SK-N-SH treated with all-trans-retinoic acid at 6 μM for 48 hours (cell line): ENCODE measurements at regions not wholly inside any gene's neighbourhood (a gene's known extent, or its start where the extent isn't known, plus 50 kb on each side); places are given as distances from the start of the nearest gene placed in this dataset.

Experiments
- ATAC-seq: fragments of 200-7000 bp; cut with Tn5 transposase; 3 replicates; pipeline ENCODE4 v1.9.1; 2020; ENCODE audit warnings: mild to moderate bottlenecking, moderate library complexity
- ARNTL ChIP-seq: fragments of 450-650 bp; formaldehyde crosslinking; IDR thresholded peaks from 2 replicates; pipeline ENCODE4 v1.5.0; 2020; ENCODE audit warnings: low read depth, mild to moderate bottlenecking, moderate library complexity, borderline replicate concordance
- CSDC2 ChIP-seq: fragments of 250-450 bp; sonication (Bioruptor Pico); IDR thresholded peaks from 2 replicates; pipeline ENCODE4 v1.5.0; 2020; ENCODE audit warnings: mild to moderate bottlenecking, moderate library complexity
- ESRRG ChIP-seq: fragments of 250-450 bp; sonication (Bioruptor Pico); IDR thresholded peaks from 2 replicates; pipeline ENCODE4 v1.6.1; 2021; ENCODE audit warnings: mild to moderate bottlenecking
- GLIS3 ChIP-seq: fragments of 250-450 bp; sonication (Bioruptor Pico); IDR thresholded peaks from 2 replicates; pipeline ENCODE4 v1.5.0; 2020; ENCODE audit warnings: mild to moderate bottlenecking, moderate library complexity
- ISL1 ChIP-seq: fragments of 250-450 bp; sonication (Bioruptor Pico); IDR thresholded peaks from 2 replicates; pipeline ENCODE4 v2.1.2; 2022; ENCODE audit warnings: mild to moderate bottlenecking, moderate library complexity
- OSR1 ChIP-seq: fragments of 250-450 bp; sonication (Bioruptor Pico); IDR thresholded peaks from 2 replicates; pipeline ENCODE4 v1.8.0; 2022; ENCODE audit warnings: moderate library complexity, mild to moderate bottlenecking, inconsistent platforms
- PPARA ChIP-seq: fragments of 250-450 bp; sonication (Bioruptor Pico); IDR thresholded peaks from 2 replicates; pipeline ENCODE4 v1.5.0; 2020; ENCODE audit warnings: mild to moderate bottlenecking, borderline replicate concordance
- SNAI2 ChIP-seq: fragments of 250-450 bp; sonication (Bioruptor Pico); IDR thresholded peaks from 2 replicates; pipeline ENCODE4 v1.5.0; 2020; ENCODE audit warnings: mild to moderate bottlenecking, moderate library complexity
- TOX ChIP-seq: fragments of 250-450 bp; sonication (Bioruptor Pico); IDR thresholded peaks from 2 replicates; pipeline ENCODE4 v1.8.0; 2021; ENCODE audit warnings: mild to moderate bottlenecking, moderate library complexity, borderline replicate concordance
- ZC3H10 ChIP-seq: fragments of 250-450 bp; sonication (Bioruptor Pico); IDR thresholded peaks from 2 replicates; pipeline ENCODE4 v1.5.1; 2021; ENCODE audit warnings: mild to moderate bottlenecking, moderate library complexity
- ZFP3 ChIP-seq: fragments of 250-450 bp; sonication (Bioruptor Pico); IDR thresholded peaks from 2 replicates; pipeline ENCODE4 v1.5.0; 2020; ENCODE audit warnings: mild to moderate bottlenecking, moderate library complexity
- ZFP30 ChIP-seq: fragments of 450-650 bp; formaldehyde crosslinking; IDR thresholded peaks from 2 replicates; pipeline ENCODE4 v1.5.0; 2022; ENCODE audit warnings: mild to moderate bottlenecking, moderate library complexity
- ZNF565 ChIP-seq: fragments of 450-650 bp; formaldehyde crosslinking; conservative IDR thresholded peaks from 2 replicates; pipeline ENCODE4 v1.5.0; 2020; ENCODE audit warnings: low read depth, mild to moderate bottlenecking, moderate library complexity
- ZNF70 ChIP-seq: fragments of 450-650 bp; formaldehyde crosslinking; IDR thresholded peaks from 2 replicates; pipeline ENCODE4 v1.5.0; 2020; ENCODE audit warnings: mild to moderate bottlenecking, moderate library complexity
- ZNF8 ChIP-seq: fragments of 450-650 bp; formaldehyde crosslinking; IDR thresholded peaks from 2 replicates; pipeline ENCODE4 v1.5.0; 2020; ENCODE audit warnings: mild to moderate bottlenecking, moderate library complexity
- TF ChIP-seq, protein P1 (sequence below): fragments of 250-450 bp; sonication (Bioruptor Pico); IDR thresholded peaks from 2 replicates; pipeline ENCODE4 v1.5.1; 2020; ENCODE audit warnings: low read depth, mild to moderate bottlenecking, moderate library complexity
- TF ChIP-seq, protein P2 (sequence below): fragments of 250-450 bp; sonication (Bioruptor Pico); IDR thresholded peaks from 2 replicates; pipeline ENCODE4 v1.8.0; 2020; ENCODE audit warnings: mild to moderate bottlenecking, moderate library complexity, borderline replicate concordance
- TF ChIP-seq, protein P3 (sequence below): fragments of 250-450 bp; sonication (Bioruptor Pico); IDR thresholded peaks from 2 replicates; pipeline ENCODE4 v1.5.1; 2021; ENCODE audit warnings: mild to moderate bottlenecking, moderate library complexity
- TF ChIP-seq, protein P4 (sequence below): fragments of 250-450 bp; sonication (Bioruptor Pico); IDR thresholded peaks from 2 replicates; pipeline ENCODE4 v1.8.0; 2021; ENCODE audit warnings: low read depth, mild to moderate bottlenecking, moderate library complexity, borderline replicate concordance
- TF ChIP-seq, protein P5 (sequence below): fragments of 250-450 bp; sonication (Bioruptor Pico); IDR thresholded peaks from 2 replicates; pipeline ENCODE4 v1.5.0; 2020; ENCODE audit warnings: mild to moderate bottlenecking, moderate library complexity

DNA sequence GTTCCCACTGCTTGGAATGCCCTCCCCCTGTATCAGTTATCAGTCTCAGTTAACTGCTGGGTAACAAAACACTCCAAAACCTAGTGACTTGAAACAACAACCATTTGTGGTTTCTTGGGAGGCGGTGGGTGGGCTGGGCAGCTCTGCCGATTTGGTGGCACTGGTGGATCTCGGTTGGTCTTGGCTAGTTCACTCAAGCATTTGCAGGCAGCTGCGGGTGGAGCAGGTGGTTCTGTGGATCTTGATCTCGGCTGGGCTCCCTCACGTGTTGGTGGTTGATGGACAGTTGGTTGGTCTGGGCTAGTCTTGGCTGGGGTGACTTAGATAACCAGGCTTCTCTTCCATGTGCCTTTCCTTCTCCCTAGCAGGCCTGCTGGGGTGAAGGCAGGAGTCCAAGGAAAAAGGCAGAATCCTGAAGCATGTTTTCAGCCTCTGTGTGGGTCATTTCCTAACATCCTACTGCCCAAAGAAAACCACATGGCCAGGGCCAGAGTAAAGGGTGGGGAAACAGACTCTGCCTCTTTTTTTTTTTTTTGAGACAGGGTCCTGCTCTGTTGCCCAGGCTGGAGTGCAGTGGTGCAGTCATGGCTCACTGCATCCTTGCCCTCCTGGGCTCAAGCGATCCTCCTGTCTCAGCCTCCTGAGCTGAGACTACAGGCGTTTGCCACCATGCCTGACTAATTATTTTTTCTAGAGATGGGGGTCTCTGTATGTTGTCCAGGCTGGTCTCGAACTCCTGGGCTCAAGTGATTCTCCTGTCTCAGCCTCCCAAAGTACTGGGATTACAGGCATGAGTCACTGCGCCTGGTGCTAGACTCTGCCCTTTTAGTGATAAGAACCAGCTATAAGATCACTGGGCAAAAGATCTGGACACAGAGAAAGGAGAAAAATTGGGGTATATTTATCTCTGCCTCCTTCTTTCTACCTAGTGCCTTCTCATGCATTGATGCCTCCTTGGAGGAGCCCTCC lies 183.7 kb downstream of the RGS3 start:
- TF ChIP-seq ESRRG (CRISPR knock-in tag) = no peak
- no peak for TF ChIP-seq ISL1 (CRISPR knock-in tag)
- TF ChIP-seq, protein P1, sequence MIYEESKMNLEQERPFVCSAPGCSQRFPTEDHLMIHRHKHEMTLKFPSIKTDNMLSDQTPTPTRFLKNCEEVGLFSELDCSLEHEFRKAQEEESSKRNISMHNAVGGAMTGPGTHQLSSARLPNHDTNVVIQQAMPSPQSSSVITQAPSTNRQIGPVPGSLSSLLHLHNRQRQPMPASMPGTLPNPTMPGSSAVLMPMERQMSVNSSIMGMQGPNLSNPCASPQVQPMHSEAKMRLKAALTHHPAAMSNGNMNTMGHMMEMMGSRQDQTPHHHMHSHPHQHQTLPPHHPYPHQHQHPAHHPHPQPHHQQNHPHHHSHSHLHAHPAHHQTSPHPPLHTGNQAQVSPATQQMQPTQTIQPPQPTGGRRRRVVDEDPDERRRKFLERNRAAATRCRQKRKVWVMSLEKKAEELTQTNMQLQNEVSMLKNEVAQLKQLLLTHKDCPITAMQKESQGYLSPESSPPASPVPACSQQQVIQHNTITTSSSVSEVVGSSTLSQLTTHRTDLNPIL (CRISPR knock-in tag) = no peak
- TF ChIP-seq ZFP3 = no peak
- TF ChIP-seq, protein P2, sequence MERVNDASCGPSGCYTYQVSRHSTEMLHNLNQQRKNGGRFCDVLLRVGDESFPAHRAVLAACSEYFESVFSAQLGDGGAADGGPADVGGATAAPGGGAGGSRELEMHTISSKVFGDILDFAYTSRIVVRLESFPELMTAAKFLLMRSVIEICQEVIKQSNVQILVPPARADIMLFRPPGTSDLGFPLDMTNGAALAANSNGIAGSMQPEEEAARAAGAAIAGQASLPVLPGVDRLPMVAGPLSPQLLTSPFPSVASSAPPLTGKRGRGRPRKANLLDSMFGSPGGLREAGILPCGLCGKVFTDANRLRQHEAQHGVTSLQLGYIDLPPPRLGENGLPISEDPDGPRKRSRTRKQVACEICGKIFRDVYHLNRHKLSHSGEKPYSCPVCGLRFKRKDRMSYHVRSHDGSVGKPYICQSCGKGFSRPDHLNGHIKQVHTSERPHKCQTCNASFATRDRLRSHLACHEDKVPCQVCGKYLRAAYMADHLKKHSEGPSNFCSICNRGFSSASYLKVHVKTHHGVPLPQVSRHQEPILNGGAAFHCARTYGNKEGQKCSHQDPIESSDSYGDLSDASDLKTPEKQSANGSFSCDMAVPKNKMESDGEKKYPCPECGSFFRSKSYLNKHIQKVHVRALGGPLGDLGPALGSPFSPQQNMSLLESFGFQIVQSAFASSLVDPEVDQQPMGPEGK = no peak
- TF ChIP-seq, protein P3, sequence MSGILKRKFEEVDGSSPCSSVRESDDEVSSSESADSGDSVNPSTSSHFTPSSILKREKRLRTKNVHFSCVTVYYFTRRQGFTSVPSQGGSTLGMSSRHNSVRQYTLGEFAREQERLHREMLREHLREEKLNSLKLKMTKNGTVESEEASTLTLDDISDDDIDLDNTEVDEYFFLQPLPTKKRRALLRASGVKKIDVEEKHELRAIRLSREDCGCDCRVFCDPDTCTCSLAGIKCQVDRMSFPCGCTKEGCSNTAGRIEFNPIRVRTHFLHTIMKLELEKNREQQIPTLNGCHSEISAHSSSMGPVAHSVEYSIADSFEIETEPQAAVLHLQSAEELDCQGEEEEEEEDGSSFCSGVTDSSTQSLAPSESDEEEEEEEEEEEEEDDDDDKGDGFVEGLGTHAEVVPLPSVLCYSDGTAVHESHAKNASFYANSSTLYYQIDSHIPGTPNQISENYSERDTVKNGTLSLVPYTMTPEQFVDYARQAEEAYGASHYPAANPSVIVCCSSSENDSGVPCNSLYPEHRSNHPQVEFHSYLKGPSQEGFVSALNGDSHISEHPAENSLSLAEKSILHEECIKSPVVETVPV = no peak
- no peak for TF ChIP-seq SNAI2
- no peak for TF ChIP-seq ZFP30
- no peak for ATAC-seq

DNA sequence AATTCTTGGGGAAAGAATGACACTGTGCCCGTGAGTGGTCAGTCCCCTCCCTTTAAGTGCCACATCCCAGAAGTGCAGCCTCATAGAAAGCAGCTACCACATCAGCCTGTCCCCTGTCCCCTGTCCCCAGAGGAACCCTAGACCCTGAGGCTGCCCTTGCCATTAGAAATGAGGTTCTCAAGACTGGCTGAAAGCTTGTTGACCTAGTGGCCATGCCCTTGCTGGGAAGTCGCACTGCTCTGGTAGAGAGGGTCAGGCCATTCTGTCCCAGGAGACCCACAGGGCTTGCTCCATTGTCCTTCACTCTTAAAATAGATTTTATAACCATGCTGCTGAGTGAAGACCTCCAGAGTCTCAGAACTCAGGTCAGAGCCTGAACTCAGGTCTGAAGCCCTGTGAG lies 184.5 kb downstream of the RGS3 start:
- no peak for ATAC-seq
- TF ChIP-seq ESRRG (CRISPR knock-in tag) = no peak
- TF ChIP-seq, protein P4, sequence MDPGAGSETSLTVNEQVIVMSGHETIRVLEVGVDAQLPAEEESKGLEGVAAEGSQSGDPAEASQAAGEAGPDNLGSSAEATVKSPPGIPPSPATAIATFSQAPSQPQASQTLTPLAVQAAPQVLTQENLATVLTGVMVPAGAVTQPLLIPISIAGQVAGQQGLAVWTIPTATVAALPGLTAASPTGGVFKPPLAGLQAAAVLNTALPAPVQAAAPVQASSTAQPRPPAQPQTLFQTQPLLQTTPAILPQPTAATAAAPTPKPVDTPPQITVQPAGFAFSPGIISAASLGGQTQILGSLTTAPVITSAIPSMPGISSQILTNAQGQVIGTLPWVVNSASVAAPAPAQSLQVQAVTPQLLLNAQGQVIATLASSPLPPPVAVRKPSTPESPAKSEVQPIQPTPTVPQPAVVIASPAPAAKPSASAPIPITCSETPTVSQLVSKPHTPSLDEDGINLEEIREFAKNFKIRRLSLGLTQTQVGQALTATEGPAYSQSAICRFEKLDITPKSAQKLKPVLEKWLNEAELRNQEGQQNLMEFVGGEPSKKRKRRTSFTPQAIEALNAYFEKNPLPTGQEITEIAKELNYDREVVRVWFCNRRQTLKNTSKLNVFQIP = no peak
- TF ChIP-seq SNAI2 = no peak
- TF ChIP-seq CSDC2 (CRISPR knock-in tag) = no peak
- no peak for TF ChIP-seq ISL1 (CRISPR knock-in tag)
- no peak for TF ChIP-seq ZFP3
- TF ChIP-seq, all 23 proteins: peak for 0

DNA sequence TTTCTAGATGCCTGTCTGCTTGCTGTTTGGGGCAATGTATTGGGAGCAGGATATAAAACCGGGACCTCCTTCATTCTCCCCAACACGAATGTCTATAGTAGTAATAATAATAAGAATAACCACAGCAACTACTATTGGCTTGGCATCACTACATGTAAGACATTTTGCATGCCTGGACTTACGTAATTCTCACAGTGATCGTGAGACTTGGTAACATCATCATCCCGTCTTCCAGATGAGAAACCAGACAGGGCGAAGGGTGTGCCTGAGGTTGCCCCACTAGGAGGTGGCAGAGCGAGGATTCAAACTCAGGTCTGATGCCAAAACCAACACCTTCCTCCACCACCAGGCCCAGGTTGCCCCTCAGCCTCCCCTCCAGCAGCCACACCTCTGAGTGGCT lies 185.1 kb downstream of the RGS3 start:
- TF ChIP-seq ARNTL (CRISPR knock-in tag) (no peak), ZNF70 (CRISPR knock-in tag) (no peak), ZC3H10 (CRISPR knock-in tag) (no peak), ESRRG (CRISPR knock-in tag) (no peak), CSDC2 (CRISPR knock-in tag) (no peak), GLIS3 (CRISPR knock-in tag) (no peak), TOX (CRISPR knock-in tag) (no peak), ZFP3 (no peak), OSR1 (no peak), ZNF565 (CRISPR knock-in tag) (no peak), ZNF8 (CRISPR knock-in tag) (no peak), PPARA (CRISPR knock-in tag) (no peak)
- TF ChIP-seq, protein P2 = no peak
- TF ChIP-seq, protein P3 = no peak
- TF ChIP-seq, protein P4 = no peak
- TF ChIP-seq, protein P5, sequence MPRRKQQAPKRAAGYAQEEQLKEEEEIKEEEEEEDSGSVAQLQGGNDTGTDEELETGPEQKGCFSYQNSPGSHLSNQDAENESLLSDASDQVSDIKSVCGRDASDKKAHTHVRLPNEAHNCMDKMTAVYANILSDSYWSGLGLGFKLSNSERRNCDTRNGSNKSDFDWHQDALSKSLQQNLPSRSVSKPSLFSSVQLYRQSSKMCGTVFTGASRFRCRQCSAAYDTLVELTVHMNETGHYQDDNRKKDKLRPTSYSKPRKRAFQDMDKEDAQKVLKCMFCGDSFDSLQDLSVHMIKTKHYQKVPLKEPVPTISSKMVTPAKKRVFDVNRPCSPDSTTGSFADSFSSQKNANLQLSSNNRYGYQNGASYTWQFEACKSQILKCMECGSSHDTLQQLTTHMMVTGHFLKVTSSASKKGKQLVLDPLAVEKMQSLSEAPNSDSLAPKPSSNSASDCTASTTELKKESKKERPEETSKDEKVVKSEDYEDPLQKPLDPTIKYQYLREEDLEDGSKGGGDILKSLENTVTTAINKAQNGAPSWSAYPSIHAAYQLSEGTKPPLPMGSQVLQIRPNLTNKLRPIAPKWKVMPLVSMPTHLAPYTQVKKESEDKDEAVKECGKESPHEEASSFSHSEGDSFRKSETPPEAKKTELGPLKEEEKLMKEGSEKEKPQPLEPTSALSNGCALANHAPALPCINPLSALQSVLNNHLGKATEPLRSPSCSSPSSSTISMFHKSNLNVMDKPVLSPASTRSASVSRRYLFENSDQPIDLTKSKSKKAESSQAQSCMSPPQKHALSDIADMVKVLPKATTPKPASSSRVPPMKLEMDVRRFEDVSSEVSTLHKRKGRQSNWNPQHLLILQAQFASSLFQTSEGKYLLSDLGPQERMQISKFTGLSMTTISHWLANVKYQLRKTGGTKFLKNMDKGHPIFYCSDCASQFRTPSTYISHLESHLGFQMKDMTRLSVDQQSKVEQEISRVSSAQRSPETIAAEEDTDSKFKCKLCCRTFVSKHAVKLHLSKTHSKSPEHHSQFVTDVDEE (CRISPR knock-in tag) = no peak
- TF ChIP-seq, protein P1 (CRISPR knock-in tag) = no peak
- no peak for ATAC-seq
